Esophagus muscularis mucosa (tissue), 4 donors: ENCODE measurements at regions not wholly inside any gene's neighbourhood (a gene's known extent, or its start where the extent isn't known, plus 50 kb on each side); places are given as distances from the start of the nearest gene placed in this dataset.

Experiments used
- DNase-seq: peaks from one replicate; pipeline ENCODE4 v3.0.0-alpha.2; 2017; ENCODE audit errors: extremely low spot score
- H3K27ac ChIP-seq, 4 donors: fragments of 200-600 bp; sonication (generic); replicated peaks in 1 of 4; 1 replicate in 3 of 4; 2 replicates in 1 of 4; pipeline ENCODE4 v1.5.1; 2016 to 2019; ENCODE audit warnings: mild to moderate bottlenecking in 1 of 4
- H3K27me3 ChIP-seq, 4 donors: fragments of 200-600 bp; sonication (generic); one replicate each; pipeline versions ENCODE4 v1.5.1 to v1.6.0; 2016 to 2019
- H3K36me3 ChIP-seq, 4 donors: fragments of 200-600 bp; sonication (generic); one replicate each; pipeline ENCODE4 v1.5.1; 2016 to 2019
- H3K4me1 ChIP-seq, 4 donors: fragments of 200-600 bp; sonication (generic); one replicate each; pipeline ENCODE4 v1.5.1; 2016 to 2019
- H3K4me3 ChIP-seq, 4 donors: fragments of 200-600 bp; sonication (generic); 1 replicate in 2 of 4; 2 replicates in 2 of 4; pipeline ENCODE4 v1.5.1; 2016 to 2019; ENCODE audit warnings: mild to moderate bottlenecking in 4 of 4, moderate library complexity in 1 of 4
- H3K9me3 ChIP-seq, 4 donors: fragments of 200-600 bp; sonication (generic); 1 replicate in 3 of 4; 2 replicates in 1 of 4; pipeline ENCODE4 v1.5.1; 2016 to 2019
- CTCF ChIP-seq, 3 experiments: fragments of 200-600 bp in 2 of 3; fragments of 450-650 bp in 1 of 3; sonication (generic) in 2 of 3; IDR thresholded peaks; one replicate each; pipeline ENCODE4 v1.5.1; 2017 to 2019; ENCODE audit warnings: antibody characterized with exemption in 3 of 3, mild to moderate bottlenecking in 2 of 3, moderate library complexity in 1 of 3
- EP300 ChIP-seq: sonication (generic); formaldehyde crosslinking; IDR thresholded peaks from one replicate; pipeline ENCODE4 v1.6.1; 2017; ENCODE audit warnings: antibody characterized with exemption
- POLR2A ChIP-seq: fragments of 450-650 bp; IDR thresholded peaks from one replicate; pipeline ENCODE4 v1.6.1; 2017; ENCODE audit warnings: antibody characterized with exemption, moderate library complexity, mild to moderate bottlenecking, low read depth
- POLR2AphosphoS5 ChIP-seq, 2 donors: sonication (generic); formaldehyde crosslinking; IDR thresholded peaks; one replicate each; pipeline ENCODE4 v1.6.1; 2017; ENCODE audit warnings: antibody characterized with exemption in 2 of 2
- WGBS: methylation state at CpG from one replicate; pipeline ENCODE4 v1.1.5; 2018; 5-methylcytosine and 5-hydroxymethylcytosine counted together
- intact Hi-C: fragments of 100-400 bp; cut with DNase I; formaldehyde crosslinking; loops from one replicate; pipeline ENCODE4 v1.15.1; 2023

- intact Hi-C loops, result no loop called here
- Histone ChIP-seq H3K27me3 (no peaks in the 10 kb centered on the region), H3K4me3 (no peak overlapping the region), H3K27ac (no peak overlapping the region), H3K9me3 (no peaks in the 10 kb centered on the region), H3K36me3 (no peaks in the 10 kb centered on the region), H3K4me1 (no peaks in the 10 kb centered on the region)
- TF ChIP-seq CTCF (IDR thresholded peaks at IDR 0.05) (no peak), POLR2A (no peak), EP300 (no peak), POLR2AphosphoS5 (IDR thresholded peaks at IDR 0.05) (no peak)
- no peak for DNase-seq
- 85% methylated on average over 5 of the region's 5 CpGs for WGBS
Measured at GRCh38 chr11:97296301-97296700, 906.5 kb downstream of the JRKL start.

GRCh38 chr11:97309291-97309690 is 919.5 kb downstream of the JRKL start:
- H3K9me3 ChIP-seq, result no peaks in the 10 kb centered on the region
- 52% methylated on average over 2 of the region's 2 CpGs for WGBS
- H3K27me3 ChIP-seq, result no peaks in the 10 kb centered on the region
- TF ChIP-seq CTCF (IDR thresholded peaks at IDR 0.05), result no peak
- no peak for TF ChIP-seq EP300
- TF ChIP-seq POLR2A, result no peak
- H3K4me3 ChIP-seq, result no peak overlapping the region
- DNase-seq, result no peak
- H3K4me1 ChIP-seq, result no peaks in the 10 kb centered on the region
- intact Hi-C loops, result no loop called here
- H3K27ac ChIP-seq, result no peak overlapping the region
- no peaks in the 10 kb centered on the region for H3K36me3 ChIP-seq

- TF ChIP-seq POLR2AphosphoS5 (IDR thresholded peaks at IDR 0.05) (no peak), POLR2A (no peak), CTCF (IDR thresholded peaks at IDR 0.05) (no peak), EP300 (no peak)
- Histone ChIP-seq H3K27ac (no peak overlapping the region), H3K36me3 (no peaks in the 10 kb centered on the region), H3K27me3 (no peaks in the 10 kb centered on the region), H3K9me3 (no peaks in the 10 kb centered on the region), H3K4me1 (no peaks in the 10 kb centered on the region), H3K4me3 (no peak overlapping the region)
- WGBS, result 71% methylated on average over 1 of the region's 2 CpGs
- intact Hi-C loops, result no loop called here
- no peak for DNase-seq
Measured at GRCh38 chr11:97325693-97326092, 935.9 kb downstream of the JRKL start.

- no peaks in the 10 kb centered on the region for H3K4me1 ChIP-seq
- H3K36me3 ChIP-seq, result no peaks in the 10 kb centered on the region
- no peaks in the 10 kb centered on the region for H3K27me3 ChIP-seq
- intact Hi-C loops, result no loop called here
- no peaks in the 10 kb centered on the region for H3K9me3 ChIP-seq
- WGBS, result 63% methylated on average over 2 of the region's 2 CpGs
- no peak overlapping the region for H3K27ac ChIP-seq
- no peak for DNase-seq
- no peak overlapping the region for H3K4me3 ChIP-seq
- TF ChIP-seq CTCF (IDR thresholded peaks at IDR 0.05) (no peak), EP300 (no peak), POLR2A (no peak), POLR2AphosphoS5 (IDR thresholded peaks at IDR 0.05) (no peak)
Measured at GRCh38 chr11:97332271-97332670, 942.5 kb downstream of the JRKL start.

GRCh38 chr11:97336064-97336463 is 946.3 kb downstream of the JRKL start:
- Histone ChIP-seq H3K27ac (no peak overlapping the region), H3K27me3 (no peaks in the 10 kb centered on the region), H3K4me3 (no peak overlapping the region), H3K4me1 (no peaks in the 10 kb centered on the region), H3K36me3 (no peaks in the 10 kb centered on the region), H3K9me3 (no peaks in the 10 kb centered on the region)
- DNase-seq, result no peak
- 83% methylated on average over 4 of the region's 4 CpGs for WGBS
- TF ChIP-seq POLR2A, result no peak
- no peak for TF ChIP-seq EP300
- no peak for TF ChIP-seq POLR2AphosphoS5 (IDR thresholded peaks at IDR 0.05)
- no peak for TF ChIP-seq CTCF (IDR thresholded peaks at IDR 0.05)
- intact Hi-C loops, result no loop called here
